H1 (cell line): ENCODE measurements at regions not wholly inside any gene's neighbourhood (a gene's known extent, or its start where the extent isn't known, plus 50 kb on each side); places are given as distances from the start of the nearest gene placed in this dataset.

Experiments used
- CTCF ChIA-PET: fragments of 300-600 bp; sonication (Branson Sonifier 250); formaldehyde crosslinking; loops from one replicate; lab custom pipeline; 2021; ENCODE audit not compliant: partially characterized antibody; lab: Charles Lee
- POLR2A ChIA-PET: fragments of 300-600 bp; sonication (Branson Sonifier 250); formaldehyde crosslinking; loops from one replicate; lab custom pipeline; 2021; ENCODE audit warnings: inconsistent platforms; ENCODE audit not compliant: partially characterized antibody; lab: Charles Lee
- DNase-seq, 2 experiments: peaks; one replicate each; pipeline versions ENCODE4 v3.0.0 to v3.0.0-alpha.2; 2010 to 2022; ENCODE audit warnings: low spot score in 2 of 2, low read depth in 1 of 2, mixed read lengths in 1 of 2
- FAIRE-seq: peaks from 2 replicates; lab custom pipeline; 2011; peaks lifted over from hg19 to GRCh38; lab: Jason Lieb, UNC
- H2AFZ ChIP-seq: 2 replicates; pipeline ENCODE4 v1.8.1; 2012; ENCODE audit warnings: low read length, inconsistent platforms
- H2AK5ac ChIP-seq: 2 replicates; pipeline ENCODE4 v1.6.1; 2013; ENCODE audit warnings: low read depth, low read length
- H2BK120ac ChIP-seq: replicated peaks from 2 replicates; pipeline ENCODE3; 2013; ENCODE audit warnings: low read depth, low read length, inconsistent platforms
- H2BK12ac ChIP-seq: 2 replicates; pipeline ENCODE4 v1.6.1; 2013; ENCODE audit warnings: low read depth, low read length
- H2BK15ac ChIP-seq: 2 replicates; pipeline ENCODE4 v1.6.1; 2013; ENCODE audit warnings: low read length
- H2BK20ac ChIP-seq: 2 replicates; pipeline ENCODE4 v1.6.1; 2013; ENCODE audit warnings: low read length
- H2BK5ac ChIP-seq: 2 replicates; pipeline ENCODE4 v1.6.1; 2013; ENCODE audit warnings: low read depth, low read length
- H3K14ac ChIP-seq: 2 replicates; pipeline ENCODE4 v1.6.1; 2013; ENCODE audit warnings: inconsistent platforms; ENCODE audit not compliant: insufficient read length
- H3K18ac ChIP-seq: 2 replicates; pipeline ENCODE4 v1.6.1; 2013; ENCODE audit warnings: low read length; ENCODE audit errors: extremely low read depth
- H3K23ac ChIP-seq: 2 replicates; pipeline ENCODE4 v1.6.1; 2013; ENCODE audit warnings: inconsistent platforms; ENCODE audit not compliant: insufficient read length
- H3K23me2 ChIP-seq: 2 replicates; pipeline ENCODE4 v1.6.1; 2013; ENCODE audit warnings: low read depth, low read length
- H3K27ac ChIP-seq: 2 replicates; pipeline ENCODE4 v1.6.1; 2011; ENCODE audit warnings: low read depth, low read length, inconsistent platforms
- H3K27me3 ChIP-seq, 4 experiments: replicated peaks in 1 of 4; 1 replicate in 1 of 4; 2 replicates in 3 of 4; pipeline versions ENCODE4 v1.6.1 to v1.8.1; 2011 to 2013; ENCODE audit warnings: low read length in 3 of 4, mild to moderate bottlenecking in 3 of 4, inconsistent platforms in 2 of 4, mixed read lengths in 2 of 4, moderate library complexity in 1 of 4; ENCODE audit not compliant: control insufficient read depth in 3 of 4, insufficient read depth in 3 of 4; ENCODE audit errors: extremely low read depth in 1 of 4
- H3K36me3 ChIP-seq, 4 experiments: 2 replicates each; pipeline versions ENCODE4 v1.6.1 to v1.8.1; 2011 to 2013; ENCODE audit warnings: mild to moderate bottlenecking in 4 of 4, low read length in 3 of 4, moderate library complexity in 2 of 4, control low read depth in 1 of 4, inconsistent platforms in 1 of 4; ENCODE audit not compliant: insufficient read depth in 4 of 4, control insufficient read depth in 2 of 4
- H3K4ac ChIP-seq: replicated peaks from 2 replicates; pipeline ENCODE3; 2013; ENCODE audit warnings: low read length, low read depth, mixed read lengths, inconsistent platforms; ENCODE audit not compliant: insufficient read length
- H3K4me1 ChIP-seq, 4 experiments: replicated peaks in 1 of 4; 1 replicate in 1 of 4; 2 replicates in 3 of 4; pipeline versions ENCODE4 v1.6.1 to v1.8.1; 2011 to 2013; ENCODE audit warnings: low read length in 3 of 4, inconsistent platforms in 2 of 4, mixed read lengths in 1 of 4; ENCODE audit not compliant: insufficient read depth in 4 of 4, control insufficient read depth in 3 of 4
- H3K4me2 ChIP-seq, 2 experiments: 2 replicates each; pipeline versions ENCODE4 v1.6.1 to v1.8.1; 2011 to 2013; ENCODE audit warnings: low read depth in 2 of 2, low read length in 2 of 2, control low read depth in 1 of 2, inconsistent platforms in 1 of 2, mild to moderate bottlenecking in 1 of 2; ENCODE audit not compliant: insufficient read depth in 1 of 2
- H3K4me3 ChIP-seq, 4 experiments: fragments of 200-600, 300-600 bp in 1 of 4; sonication (generic), shearing (Covaris generic), sonication (Bioruptor Twin) in 1 of 4; 2 replicates each; pipeline versions ENCODE4 v1.5.1 to v1.8.1; 2011 to 2016; ENCODE audit warnings: low read length in 4 of 4, low read depth in 3 of 4, control low read depth in 2 of 4, inconsistent platforms in 2 of 4, mild to moderate bottlenecking in 2 of 4, mixed read lengths in 1 of 4, moderate library complexity in 1 of 4; ENCODE audit not compliant: insufficient read depth in 2 of 4; ENCODE audit errors: extremely low read depth in 1 of 4
- H3K56ac ChIP-seq: replicated peaks from 2 replicates; pipeline ENCODE3; 2013; ENCODE audit warnings: low read depth, mild to moderate bottlenecking, mixed read lengths, low read length, inconsistent platforms; ENCODE audit not compliant: insufficient read length
- H3K79me1 ChIP-seq: 2 replicates; pipeline ENCODE4 v1.6.1; 2013; ENCODE audit warnings: low read depth, low read length, control low read depth
- H3K79me2 ChIP-seq, 2 experiments: 2 replicates each; pipeline versions ENCODE4 v1.6.1 to v1.8.1; 2012 to 2013; ENCODE audit warnings: low read length in 2 of 2, mild to moderate bottlenecking in 2 of 2, inconsistent platforms in 1 of 2; ENCODE audit not compliant: insufficient read depth in 2 of 2, control insufficient read depth in 1 of 2
- H3K9ac ChIP-seq, 4 experiments: replicated peaks in 1 of 4; 1 replicate in 1 of 4; 2 replicates in 3 of 4; pipeline versions ENCODE4 v1.6.1 to v1.8.1; 2011 to 2013; ENCODE audit warnings: low read depth in 3 of 4, low read length in 3 of 4, control low read depth in 2 of 4, mild to moderate bottlenecking in 2 of 4, moderate library complexity in 2 of 4, inconsistent platforms in 1 of 4; ENCODE audit errors: extremely low read depth in 1 of 4
- H3K9me3 ChIP-seq, 2 experiments: 2 replicates each; pipeline versions ENCODE4 v1.6.1 to v1.8.1; 2012 to 2013; ENCODE audit warnings: mild to moderate bottlenecking in 2 of 2, moderate library complexity in 2 of 2, control low read depth in 1 of 2, inconsistent platforms in 1 of 2, low read depth in 1 of 2, low read length in 1 of 2, mixed read lengths in 1 of 2; ENCODE audit not compliant: insufficient read depth in 2 of 2
- H4K20me1 ChIP-seq, 2 experiments: replicated peaks in 1 of 2; 2 replicates each; pipeline versions ENCODE3 to v1.8.1; 2011 to 2013; ENCODE audit warnings: inconsistent platforms in 2 of 2, low read length in 2 of 2, mild to moderate bottlenecking in 1 of 2; ENCODE audit not compliant: insufficient read depth in 2 of 2, control insufficient read depth in 1 of 2
- H4K5ac ChIP-seq: 2 replicates; pipeline ENCODE4 v1.6.1; 2013; ENCODE audit warnings: low read length, low read depth, mixed read lengths, inconsistent platforms; ENCODE audit not compliant: insufficient read length
- H4K8ac ChIP-seq: 2 replicates; pipeline ENCODE4 v1.8.0; 2013; ENCODE audit warnings: mild to moderate bottlenecking, moderate library complexity, low read length, inconsistent platforms; ENCODE audit not compliant: insufficient read depth; ENCODE audit errors: extremely low read depth
- H4K91ac ChIP-seq: replicated peaks from 2 replicates; pipeline ENCODE3; 2013; ENCODE audit warnings: low read length, mixed read lengths, inconsistent platforms; ENCODE audit not compliant: insufficient read length
- BRCA1 ChIP-seq: IDR thresholded peaks from 2 replicates; pipeline ENCODE4 v1.6.1; 2012; ENCODE audit warnings: low read depth, low read length, improper control_type of control experiment
- CEBPB ChIP-seq: IDR thresholded peaks from 2 replicates; pipeline ENCODE4 v1.6.1; 2012; ENCODE audit warnings: low read depth, low read length
- EP300 ChIP-seq, 2 experiments: IDR thresholded peaks; 1 replicate in 1 of 2; 2 replicates in 1 of 2; pipeline ENCODE4 v1.6.1; 2011 to 2012; ENCODE audit warnings: low read depth in 2 of 2, low read length in 2 of 2, mild to moderate bottlenecking in 2 of 2, borderline replicate concordance in 1 of 2, inconsistent platforms in 1 of 2, moderate library complexity in 1 of 2
- KDM4A ChIP-seq: IDR thresholded peaks from one replicate; pipeline ENCODE4 v1.7.1; 2012; ENCODE audit warnings: low read depth, mild to moderate bottlenecking, moderate library complexity, low read length, inconsistent platforms; ENCODE audit not compliant: severe bottlenecking
- PHF8 ChIP-seq: fragments of 200-600 bp; sonication (generic); conservative IDR thresholded peaks from 2 replicates; pipeline ENCODE4 v1.7.1; 2012; ENCODE audit warnings: low read depth, mild to moderate bottlenecking, inconsistent platforms, low read length, moderate library complexity
- POLR2A ChIP-seq, 2 experiments: IDR thresholded peaks; 1 replicate in 1 of 2; 2 replicates in 1 of 2; pipeline ENCODE4 v1.6.1; 2011; ENCODE audit warnings: low read depth in 2 of 2, low read length in 2 of 2, mild to moderate bottlenecking in 2 of 2; ENCODE audit errors: control extremely low read depth in 1 of 2
- TAF1 ChIP-seq: IDR thresholded peaks from 2 replicates; pipeline ENCODE4 v1.6.1; 2011; ENCODE audit warnings: mild to moderate bottlenecking, low read depth, low read length
- TBP ChIP-seq: IDR thresholded peaks from 2 replicates; pipeline ENCODE4 v1.6.1; 2011; ENCODE audit warnings: low read depth, low read length, improper control_type of control experiment
- WGBS, 2 experiments: shearing (Covaris generic) in 1 of 2; methylation state at CpG; one replicate each; pipeline versions ENCODE4 v1.1.6 to v1.1.7; 2013 to 2015; ENCODE audit warnings: low lambda C conversion rate in 2 of 2, mixed read lengths in 2 of 2, inconsistent platforms in 1 of 2, low coverage in 1 of 2, missing lambda C conversion rate in 1 of 2; ENCODE audit not compliant: insufficient replicate concordance in 2 of 2, insufficient coverage in 1 of 2, insufficient read length in 1 of 2; ENCODE audit errors: extremely low coverage in 1 of 2, missing lambda C conversion rate in 1 of 2; 5-methylcytosine and 5-hydroxymethylcytosine counted together

DNA sequence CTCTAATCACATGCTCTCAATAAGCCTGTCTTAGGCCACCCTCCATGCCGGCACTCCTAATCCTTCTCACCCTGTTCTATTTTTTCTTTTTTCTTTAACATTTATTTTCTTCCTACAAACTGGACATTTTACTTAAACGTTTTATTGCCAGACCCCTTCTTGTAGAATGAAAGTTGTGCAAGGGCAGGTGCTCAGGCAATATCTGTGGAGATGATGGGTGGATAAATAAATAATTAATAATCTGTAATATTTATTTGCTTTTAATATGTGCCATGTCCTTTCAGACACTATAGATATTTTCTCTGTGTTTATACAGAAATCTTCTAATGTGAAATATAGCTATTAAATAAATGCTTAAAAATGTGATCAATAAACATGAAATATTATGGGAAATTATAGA lies 815.7 kb upstream of the MIR17HG start:
- no peaks in the 10 kb centered on the region for H3K79me1 ChIP-seq
- no peak overlapping the region for H3K4me2 ChIP-seq
- H4K5ac ChIP-seq: no peak overlapping the region
- CTCF ChIA-PET: interaction anchor here (0.8 kb wide), 1 partner anchor 335 kb away, joined by 3 read pairs; no protein-coding TSS in a partner anchor
- H2BK120ac ChIP-seq: no peak overlapping the region
- FAIRE-seq (no peak), DNase-seq (no peak)
- no peak overlapping the region for H3K27ac ChIP-seq
- H4K8ac ChIP-seq: no peak overlapping the region
- H4K20me1 ChIP-seq: no peaks in the 10 kb centered on the region
- no peaks in the 10 kb centered on the region for H3K4me1 ChIP-seq
- H2BK12ac ChIP-seq: no peak overlapping the region
- no peak overlapping the region for H2AK5ac ChIP-seq
- no peaks in the 10 kb centered on the region for H3K27me3 ChIP-seq
- POLR2A ChIA-PET: no interaction called here
- no peaks in the 10 kb centered on the region for H3K23me2 ChIP-seq
- H2BK20ac ChIP-seq: no peak overlapping the region
- no peak overlapping the region for H4K91ac ChIP-seq
- H3K4ac ChIP-seq: no peak overlapping the region
- no peak overlapping the region for H3K18ac ChIP-seq
- H3K23ac ChIP-seq: no peak overlapping the region
- no peak overlapping the region for H3K14ac ChIP-seq
- H3K9ac ChIP-seq: no peak overlapping the region
- H2BK5ac ChIP-seq: no peak overlapping the region
- no peak overlapping the region for H3K56ac ChIP-seq
- WGBS, 2 experiments: 79% methylated on average over 2 of the region's 2 CpGs; no CpG with 5 or more reads in 1 of the 2 experiments
- H3K79me2 ChIP-seq: no peaks in the 10 kb centered on the region
- H2AFZ ChIP-seq: no peak overlapping the region
- TF ChIP-seq TBP: no peak
- no peak for TF ChIP-seq KDM4A
- TF ChIP-seq BRCA1: no peak
- no peak for TF ChIP-seq PHF8
- no peak for TF ChIP-seq TAF1
- TF ChIP-seq EP300 (IDR thresholded peaks at IDR 0.05; ENCODE audit: borderline replicate concordance in 1 of 2, low read depth in 2 of 2, low read length in 2 of 2): no peak
- no peak for TF ChIP-seq POLR2A (IDR thresholded peaks at IDR 0.05; ENCODE audit: control extremely low read depth in 1 of 2, low read depth in 2 of 2, low read length in 2 of 2)
- no peak for TF ChIP-seq CEBPB
- H3K36me3 ChIP-seq: no peaks in the 10 kb centered on the region
- no peak overlapping the region for H2BK15ac ChIP-seq
- no peaks in the 10 kb centered on the region for H3K9me3 ChIP-seq
- H3K4me3 ChIP-seq: no peak overlapping the region
